AG04450 (cell line): ENCODE measurements at regions not wholly inside any gene's neighbourhood (a gene's known extent, or its start where the extent isn't known, plus 50 kb on each side); places are given as distances from the start of the nearest gene placed in this dataset.

Source experiments
- CTCF ChIA-PET: fragments of 300-600, 350-600 bp; formaldehyde crosslinking; extraction: SDS; loops from one replicate; lab custom pipeline; 2022; ENCODE audit warnings: antibody characterized with exemption, inconsistent platforms; lab: Charles Lee
- POLR2A ChIA-PET: fragments of 350-600 bp; formaldehyde crosslinking; extraction: SDS; loops from one replicate; lab custom pipeline; 2021; ENCODE audit warnings: antibody characterized with exemption, inconsistent platforms; lab: Yijun Ruan, JAX
- DNase-seq: peaks from one replicate; pipeline ENCODE4 v3.0.0-alpha.2; 2011; ENCODE audit warnings: low read depth, low spot score
- H3K27ac ChIP-seq: one replicate; pipeline ENCODE4 v1.5.1; 2012; ENCODE audit warnings: low read depth, low read length, control low read depth
- H3K27me3 ChIP-seq: one replicate; pipeline ENCODE4 v1.6.0; 2012; ENCODE audit warnings: low read length; ENCODE audit not compliant: control insufficient read depth, insufficient read depth
- H3K4me3 ChIP-seq: 2 replicates; pipeline ENCODE4 v1.5.1; 2011; ENCODE audit warnings: mild to moderate bottlenecking, low read depth, low read length, control low read depth
- H3K9me3 ChIP-seq: 2 replicates; pipeline ENCODE4 v1.5.1; 2012; ENCODE audit warnings: low read length; ENCODE audit not compliant: control insufficient read depth, insufficient read depth
- CTCF ChIP-seq: IDR thresholded peaks from 2 replicates; pipeline ENCODE4 v1.5.1; 2011; ENCODE audit warnings: low read depth, low read length, control low read depth, inconsistent platforms

GRCh38 chr22:49181431-49181830, 646.2 kb downstream of the BRD1 start:
- Histone ChIP-seq H3K27ac (no peak overlapping the region), H3K4me3 (no peak overlapping the region), H3K9me3 (peaks cover 95% of the 10 kb centered on the region), H3K27me3 (no peaks in the 10 kb centered on the region)
- CTCF ChIA-PET = no interaction called here
- TF ChIP-seq CTCF = no peak
- POLR2A ChIA-PET = no interaction called here
- no peak for DNase-seq

GRCh38 chr22:49180683-49181024, 647.0 kb downstream of the BRD1 start:
- no peak overlapping the region for H3K4me3 ChIP-seq
- DNase-seq = no peak
- no peak for TF ChIP-seq CTCF
- no peaks in the 10 kb centered on the region for H3K27me3 ChIP-seq
- H3K27ac ChIP-seq = no peak overlapping the region
- ChIA-PET CTCF (no interaction called here), POLR2A (no interaction called here)
- H3K9me3 ChIP-seq = peaks cover 93% of the 10 kb centered on the region

- H3K27ac ChIP-seq = no peak overlapping the region
- TF ChIP-seq CTCF = no peak
Observed at GRCh38 chr22:49179886-49180682, 647.6 kb downstream of the BRD1 start.

GRCh38 chr22:49179175-49179574, 648.5 kb downstream of the BRD1 start:
- POLR2A ChIA-PET = no interaction called here
- peaks cover 80% of the 10 kb centered on the region for H3K9me3 ChIP-seq
- H3K27ac ChIP-seq = no peak overlapping the region
- no peak for TF ChIP-seq CTCF
- DNase-seq = no peak
- H3K27me3 ChIP-seq = no peaks in the 10 kb centered on the region
- no peak overlapping the region for H3K4me3 ChIP-seq
- CTCF ChIA-PET = no interaction called here

More at GRCh38 chr22:49179886-49180682, 647.6 kb downstream of the BRD1 start:
- Histone ChIP-seq H3K27me3 (no peaks in the 10 kb centered on the region), H3K4me3 (no peak overlapping the region), H3K9me3 (peaks cover 89% of the 10 kb centered on the region)
- ChIA-PET CTCF (no interaction called here), POLR2A (no interaction called here)
- DNase-seq = no peak

- ChIA-PET POLR2A (no interaction called here), CTCF (no interaction called here)
- Histone ChIP-seq H3K27me3 (no peaks in the 10 kb centered on the region), H3K9me3 (peaks cover 72% of the 10 kb centered on the region), H3K4me3 (no peak overlapping the region), H3K27ac (no peak overlapping the region)
- no peak for TF ChIP-seq CTCF
- DNase-seq = no peak
Observed at GRCh38 chr22:49178246-49179005, 649.2 kb downstream of the BRD1 start.
